Neural cell (in vitro differentiated cells): ENCODE measurements at regions not wholly inside any gene's neighbourhood (a gene's known extent, or its start where the extent isn't known, plus 50 kb on each side); places are given as distances from the start of the nearest gene placed in this dataset.

Experiments used
- H2AFZ ChIP-seq: fragments of 200-600, 300-800 bp; sonication (generic), shearing (Covaris generic); 2 replicates; pipeline ENCODE4 v1.6.0; 2014; ENCODE audit warnings: low read depth, mild to moderate bottlenecking, antibody characterized with exemption, low read length, moderate library complexity
- H3F3A ChIP-seq: fragments of 200-600 bp; shearing (Covaris generic); 2 replicates; pipeline ENCODE4 v1.6.1; 2016; ENCODE audit warnings: mild to moderate bottlenecking, moderate library complexity, mixed read lengths, antibody characterized with exemption, low read length; ENCODE audit not compliant: insufficient read depth, poor library complexity, severe bottlenecking
- H3K27ac ChIP-seq: fragments of 200-600, 300-800 bp; sonication (generic), shearing (Covaris generic); 2 replicates; pipeline ENCODE4 v1.5.1; 2014; ENCODE audit warnings: mild to moderate bottlenecking, low read length, moderate library complexity
- H3K27me3 ChIP-seq: fragments of 300-800, 200-600 bp; sonication (generic), shearing (Covaris generic); 2 replicates; pipeline ENCODE4 v1.6.0; 2014; ENCODE audit warnings: mild to moderate bottlenecking, low read depth, low read length, moderate library complexity; ENCODE audit not compliant: insufficient read depth
- H3K36me3 ChIP-seq: fragments of 300-800, 200-600 bp; sonication (generic), shearing (Covaris generic); 2 replicates; pipeline ENCODE4 v1.5.1; 2014; ENCODE audit warnings: mild to moderate bottlenecking, antibody characterized with exemption, low read length, moderate library complexity; ENCODE audit not compliant: insufficient read depth
- H3K4me2 ChIP-seq: fragments of 300-800, 200-600 bp; sonication (generic), shearing (Covaris generic); 2 replicates; pipeline ENCODE4 v1.6.0; 2014; ENCODE audit warnings: mild to moderate bottlenecking, low read length
- H3K4me3 ChIP-seq: fragments of 300-800, 200-600 bp; sonication (generic), shearing (Covaris generic); 2 replicates; pipeline ENCODE4 v1.5.1; 2014; ENCODE audit warnings: mild to moderate bottlenecking, low read length, moderate library complexity
- H3K79me2 ChIP-seq: fragments of 200-600 bp; shearing (Covaris generic); replicated peaks from 2 replicates; pipeline ENCODE4 v1.6.0; 2014; ENCODE audit warnings: mild to moderate bottlenecking, low read length, moderate library complexity; ENCODE audit not compliant: insufficient read depth
- H3K9ac ChIP-seq: fragments of 300-800, 200-600 bp; sonication (generic), shearing (Covaris generic); 2 replicates; pipeline ENCODE4 v1.6.1; 2016; ENCODE audit warnings: mild to moderate bottlenecking, low read length, mixed read lengths
- H3K9me2 ChIP-seq: fragments of 200-600 bp; shearing (Covaris generic); 2 replicates; pipeline ENCODE4 v1.6.1; 2016; ENCODE audit warnings: mild to moderate bottlenecking, low read length, mixed read lengths; ENCODE audit not compliant: insufficient read depth
- H3K9me3 ChIP-seq: fragments of 200-600, 300-800 bp; sonication (generic), shearing (Covaris generic); 2 replicates; pipeline ENCODE4 v1.6.1; 2016; ENCODE audit warnings: mild to moderate bottlenecking, mixed run types, low read length, moderate library complexity, mixed read lengths
- H4K20me1 ChIP-seq: fragments of 200-600 bp; shearing (Covaris generic); 2 replicates; pipeline ENCODE4 v1.6.1; 2016; ENCODE audit warnings: mild to moderate bottlenecking, mixed run types; ENCODE audit not compliant: insufficient read depth
- CTCF ChIP-seq: fragments of 450-650 bp; IDR thresholded peaks from 2 replicates; pipeline ENCODE4 v1.5.1; 2014; ENCODE audit warnings: antibody characterized with exemption, mild to moderate bottlenecking, moderate library complexity; ENCODE audit not compliant: poor library complexity, severe bottlenecking
- EP300 ChIP-seq: fragments of 450-650 bp; conservative IDR thresholded peaks from 2 replicates; pipeline ENCODE4 v1.6.1; 2014; ENCODE audit warnings: antibody characterized with exemption, mild to moderate bottlenecking, moderate library complexity; ENCODE audit not compliant: poor library complexity, severe bottlenecking
- EZH2 ChIP-seq: fragments of 200-600, 300-800 bp; shearing (Covaris generic), sonication (generic); IDR thresholded peaks from 2 replicates; pipeline ENCODE4 v1.6.1; 2014; ENCODE audit warnings: antibody characterized with exemption, low read length, borderline replicate concordance, mild to moderate bottlenecking; ENCODE audit not compliant: insufficient read depth, poor library complexity, severe bottlenecking
- MXI1 ChIP-seq: fragments of 450-650 bp; conservative IDR thresholded peaks from 2 replicates; pipeline ENCODE4 v1.6.1; 2014; ENCODE audit warnings: antibody characterized with exemption, mild to moderate bottlenecking; ENCODE audit not compliant: poor library complexity, severe bottlenecking
- POLR2AphosphoS5 ChIP-seq: IDR thresholded peaks from 2 replicates; pipeline ENCODE4 v1.6.1; 2012
- RAD21 ChIP-seq: fragments of 450-650 bp; conservative IDR thresholded peaks from 2 replicates; pipeline ENCODE4 v1.6.1; 2014; ENCODE audit warnings: antibody characterized with exemption, mild to moderate bottlenecking, moderate library complexity
- REST ChIP-seq: IDR thresholded peaks from 2 replicates; pipeline ENCODE4 v1.6.1; 2012; ENCODE audit warnings: borderline replicate concordance
- SMC3 ChIP-seq: fragments of 450-650 bp; conservative IDR thresholded peaks from 2 replicates; pipeline ENCODE4 v1.6.1; 2014; ENCODE audit warnings: antibody characterized with exemption, mild to moderate bottlenecking, moderate library complexity; ENCODE audit not compliant: poor library complexity
- TAF1 ChIP-seq: IDR thresholded peaks from 2 replicates; pipeline ENCODE4 v1.6.1; 2012; ENCODE audit warnings: low read depth

- Histone ChIP-seq H3K27ac (no peak overlapping the region), H2AFZ (no peak overlapping the region), H3K9me2 (no peaks in the 10 kb centered on the region), H3K27me3 (no peaks in the 10 kb centered on the region), H3K9me3 (no peaks in the 10 kb centered on the region), H3K36me3 (no peaks in the 10 kb centered on the region), H3K9ac (no peak overlapping the region), H4K20me1 (no peaks in the 10 kb centered on the region), H3K4me2 (no peak overlapping the region), H3K79me2 (no peaks in the 10 kb centered on the region), H3F3A (no peaks in the 10 kb centered on the region), H3K4me3 (no peak overlapping the region)
- TF ChIP-seq CTCF (no peak), EP300 (no peak), MXI1 (no peak)
Observed at GRCh38 chr13:50575138-50575537, 268.4 kb downstream of the DLEU7 start.

- Histone ChIP-seq H2AFZ (no peak overlapping the region), H3K36me3 (no peaks in the 10 kb centered on the region), H3K27me3 (no peaks in the 10 kb centered on the region), H3K27ac (no peak overlapping the region), H3K79me2 (no peaks in the 10 kb centered on the region), H3K4me2 (no peak overlapping the region), H3K9ac (no peak overlapping the region), H3F3A (no peaks in the 10 kb centered on the region), H3K4me3 (no peak overlapping the region), H3K9me3 (no peaks in the 10 kb centered on the region), H4K20me1 (no peaks in the 10 kb centered on the region), H3K9me2 (no peaks in the 10 kb centered on the region)
- TF ChIP-seq MXI1, result no peak
- no peak for TF ChIP-seq TAF1
- TF ChIP-seq EP300, result no peak
- no peak for TF ChIP-seq CTCF
- no peak for TF ChIP-seq RAD21
- TF ChIP-seq REST, result no peak
- TF ChIP-seq EZH2, result no peak
- TF ChIP-seq POLR2AphosphoS5, result no peak
- TF ChIP-seq SMC3, result no peak
Observed at GRCh38 chr13:50576156-50576555, 267.3 kb downstream of the DLEU7 start.
